ENCODE measurements at regions not wholly inside any gene's neighbourhood (a gene's known extent, or its start where the extent isn't known, plus 50 kb on each side); places are given as distances from the start of the nearest gene placed in this dataset.
"Not testable (repeated sequence)": the region's sequence is repeated elsewhere in the genome, so short reads cannot be mapped to it uniquely, and the experiment has no call there.

DNA sequence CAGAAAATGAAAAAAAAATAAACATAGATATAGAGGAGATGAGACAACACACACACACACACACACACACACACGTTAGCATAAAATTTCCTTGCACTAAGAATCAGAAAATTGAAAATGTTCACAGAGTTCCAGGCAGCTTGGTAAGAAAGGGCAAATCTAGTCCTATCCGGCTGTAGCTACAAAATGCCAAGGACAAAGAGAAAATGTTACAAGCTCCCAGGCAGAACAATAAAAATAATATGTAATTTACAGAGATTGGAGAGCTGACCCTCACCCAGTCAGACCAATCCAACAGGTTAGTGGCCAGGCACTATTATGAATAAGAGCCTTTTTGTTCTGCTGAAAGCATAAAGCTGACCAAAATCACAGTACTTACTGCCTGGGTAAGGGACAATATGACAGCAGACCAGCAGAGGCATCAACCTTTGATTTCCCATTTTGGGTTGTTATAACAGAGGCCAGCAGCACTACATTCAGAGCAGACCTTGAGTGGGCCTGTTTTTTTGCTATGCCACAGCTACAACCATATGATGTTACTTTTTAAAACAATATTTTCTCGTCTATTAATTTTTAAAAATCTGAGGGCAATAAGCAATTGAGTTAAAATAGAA, 892.6 kb downstream of the TAF11L14 start:
- Histone ChIP-seq H3K36me3 (ENCODE audit: low read depth, missing control alignments) (no peaks in the 10 kb centered on the region), H3K4me3 (no peak overlapping the region), H3K4me1 (no peaks in the 10 kb centered on the region), H3K27ac (no peak overlapping the region), H3K9me3 (no peaks in the 10 kb centered on the region), H3K27me3 (no peaks in the 10 kb centered on the region)
- no peak for DNase-seq
- no peak for TF ChIP-seq POLR2A (IDR thresholded peaks at IDR 0.05)
- TF ChIP-seq, protein P1, sequence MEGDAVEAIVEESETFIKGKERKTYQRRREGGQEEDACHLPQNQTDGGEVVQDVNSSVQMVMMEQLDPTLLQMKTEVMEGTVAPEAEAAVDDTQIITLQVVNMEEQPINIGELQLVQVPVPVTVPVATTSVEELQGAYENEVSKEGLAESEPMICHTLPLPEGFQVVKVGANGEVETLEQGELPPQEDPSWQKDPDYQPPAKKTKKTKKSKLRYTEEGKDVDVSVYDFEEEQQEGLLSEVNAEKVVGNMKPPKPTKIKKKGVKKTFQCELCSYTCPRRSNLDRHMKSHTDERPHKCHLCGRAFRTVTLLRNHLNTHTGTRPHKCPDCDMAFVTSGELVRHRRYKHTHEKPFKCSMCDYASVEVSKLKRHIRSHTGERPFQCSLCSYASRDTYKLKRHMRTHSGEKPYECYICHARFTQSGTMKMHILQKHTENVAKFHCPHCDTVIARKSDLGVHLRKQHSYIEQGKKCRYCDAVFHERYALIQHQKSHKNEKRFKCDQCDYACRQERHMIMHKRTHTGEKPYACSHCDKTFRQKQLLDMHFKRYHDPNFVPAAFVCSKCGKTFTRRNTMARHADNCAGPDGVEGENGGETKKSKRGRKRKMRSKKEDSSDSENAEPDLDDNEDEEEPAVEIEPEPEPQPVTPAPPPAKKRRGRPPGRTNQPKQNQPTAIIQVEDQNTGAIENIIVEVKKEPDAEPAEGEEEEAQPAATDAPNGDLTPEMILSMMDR (IDR thresholded peaks at IDR 0.05): no peak
- intact Hi-C loops (cut with DNase I; ENCODE audit: low total_unique reads): no loop called here
- 43 to 53% methylated on average over 3 of the region's 3 CpGs for WGBS, 2 donors

DNA sequence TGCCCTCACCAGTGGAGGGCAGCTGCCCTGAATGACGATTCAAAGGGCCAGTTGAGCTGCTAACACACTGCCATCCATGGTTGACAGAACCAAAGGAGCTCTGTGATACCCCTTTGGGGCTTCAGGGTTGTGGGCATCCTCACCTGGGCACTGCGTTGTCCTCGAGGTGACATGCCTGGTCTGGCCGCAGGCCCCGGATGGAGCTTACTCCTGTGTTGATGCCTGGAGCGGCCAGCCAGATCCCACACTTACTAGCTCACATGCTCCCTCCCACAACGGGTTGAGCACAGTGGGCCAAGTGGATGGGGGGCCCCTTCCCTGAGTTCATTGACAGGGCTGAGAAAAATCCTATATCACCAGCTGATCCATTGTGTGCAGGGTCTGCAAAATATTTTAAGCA, 898.9 kb downstream of the TAF11L14 start:
- H3K27ac ChIP-seq: no peak overlapping the region
- TF ChIP-seq, protein P1 (IDR thresholded peaks at IDR 0.05): no peak
- TF ChIP-seq POLR2A (IDR thresholded peaks at IDR 0.05): no peak
- no peaks in the 10 kb centered on the region for H3K36me3 ChIP-seq (ENCODE audit: low read depth, missing control alignments)
- DNase-seq: no peak
- H3K4me1 ChIP-seq: no peaks in the 10 kb centered on the region
- WGBS, 2 donors: 86 to 91% methylated on average over 1 to 7 of the region's 7 CpGs
- H3K9me3 ChIP-seq: no peaks in the 10 kb centered on the region
- intact Hi-C loops (cut with DNase I; ENCODE audit: low total_unique reads): no loop called here
- no peak overlapping the region for H3K4me3 ChIP-seq
- no peaks in the 10 kb centered on the region for H3K27me3 ChIP-seq

DNA sequence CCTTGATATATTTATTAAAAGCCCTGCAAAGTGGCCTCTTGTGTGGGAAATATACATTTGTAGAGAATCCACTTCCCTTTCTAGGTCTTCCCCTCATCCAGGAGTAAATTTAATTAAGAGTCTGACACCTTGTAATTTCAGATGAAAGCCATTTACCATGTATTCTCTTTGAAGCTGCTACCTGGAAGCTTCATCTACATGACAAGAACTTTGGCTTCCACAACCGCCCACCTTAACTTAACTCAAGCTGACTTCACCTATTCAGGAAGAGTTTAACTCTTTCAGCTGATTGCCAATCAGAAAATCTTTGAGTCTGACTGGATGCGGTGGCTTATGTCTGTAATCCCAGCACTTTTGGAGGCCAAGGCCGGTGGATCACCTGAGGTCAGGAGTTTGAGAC, 899.9 kb downstream of the TAF11L14 start:
- H3K27ac ChIP-seq: no peak overlapping the region
- no peaks in the 10 kb centered on the region for H3K4me1 ChIP-seq
- no peak for DNase-seq
- 83 to 84% methylated on average over 3 of the region's 3 CpGs for WGBS, 2 donors
- no peaks in the 10 kb centered on the region for H3K36me3 ChIP-seq (ENCODE audit: low read depth, missing control alignments)
- H3K27me3 ChIP-seq: no peaks in the 10 kb centered on the region
- TF ChIP-seq POLR2A (IDR thresholded peaks at IDR 0.05): no peak
- TF ChIP-seq, protein P1 (IDR thresholded peaks at IDR 0.05): no peak
- no peak overlapping the region for H3K4me3 ChIP-seq
- no peaks in the 10 kb centered on the region for H3K9me3 ChIP-seq
- intact Hi-C loops (cut with DNase I; ENCODE audit: low total_unique reads): no loop called here

DNA sequence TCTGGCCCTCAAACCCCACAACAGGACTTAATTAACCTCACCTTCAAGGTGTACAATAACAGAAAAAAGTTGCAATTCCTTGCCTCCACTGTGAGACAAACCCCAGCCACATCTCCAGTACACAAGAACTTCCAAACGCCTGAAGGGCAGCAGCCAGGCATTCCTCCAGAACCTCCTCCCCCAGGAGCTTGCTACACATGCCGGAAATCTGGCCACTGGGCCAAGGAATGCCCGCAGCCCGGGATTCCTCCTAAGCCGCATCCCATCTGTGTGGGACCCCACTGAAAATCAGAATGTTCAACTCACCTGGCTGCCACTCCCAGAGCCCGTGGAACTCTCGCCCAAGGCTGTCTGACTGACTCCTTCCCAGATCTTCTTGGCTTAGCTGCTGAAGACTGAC, 901.5 kb downstream of the TAF11L14 start:
- not testable (repeated sequence) for DNase-seq

DNA sequence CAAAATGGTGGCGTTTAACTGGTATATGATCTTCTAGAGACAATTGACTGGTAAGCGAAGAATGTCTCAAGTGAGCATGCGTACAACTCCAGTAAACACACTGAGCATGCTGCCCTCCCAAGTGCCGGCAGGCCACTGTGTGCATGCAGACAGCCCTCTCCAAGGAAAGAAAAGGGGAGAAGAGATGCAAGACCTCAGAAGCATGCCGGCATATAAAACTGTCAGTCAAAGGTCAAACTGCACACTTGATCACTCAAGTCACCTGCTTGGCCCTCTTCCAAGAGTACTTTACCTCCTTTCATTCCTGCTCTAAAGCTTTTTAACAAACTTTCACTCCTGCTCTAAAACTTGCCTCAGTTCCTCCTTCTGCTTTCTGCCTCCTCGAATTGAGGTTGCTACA, 910.2 kb downstream of the TAF11L14 start:
- no peak for TF ChIP-seq POLR2A (IDR thresholded peaks at IDR 0.05)
- Histone ChIP-seq H3K4me3 (no peak overlapping the region), H3K9me3 (no peaks in the 10 kb centered on the region), H3K27ac (no peak overlapping the region), H3K36me3 (ENCODE audit: low read depth, missing control alignments) (no peaks in the 10 kb centered on the region), H3K4me1 (no peaks in the 10 kb centered on the region), H3K27me3 (no peaks in the 10 kb centered on the region)
- 70 to 71% methylated on average over 6 of the region's 6 CpGs for WGBS, 2 donors
- DNase-seq: no peak
- intact Hi-C loops (cut with DNase I; ENCODE audit: low total_unique reads): no loop called here

More for the DNA sequence above, 901.5 kb downstream of the TAF11L14 start:
- H3K27me3 ChIP-seq; H3K4me1 ChIP-seq; intact Hi-C loops (cut with DNase I; ENCODE audit: low total_unique reads); H3K9me3 ChIP-seq; H3K27ac ChIP-seq; H3K36me3 ChIP-seq (ENCODE audit: low read depth, missing control alignments); H3K4me3 ChIP-seq: not testable (repeated sequence)
- WGBS, 2 donors: 92 to 93% methylated on average over 6 to 7 of the region's 7 CpGs

DNA sequence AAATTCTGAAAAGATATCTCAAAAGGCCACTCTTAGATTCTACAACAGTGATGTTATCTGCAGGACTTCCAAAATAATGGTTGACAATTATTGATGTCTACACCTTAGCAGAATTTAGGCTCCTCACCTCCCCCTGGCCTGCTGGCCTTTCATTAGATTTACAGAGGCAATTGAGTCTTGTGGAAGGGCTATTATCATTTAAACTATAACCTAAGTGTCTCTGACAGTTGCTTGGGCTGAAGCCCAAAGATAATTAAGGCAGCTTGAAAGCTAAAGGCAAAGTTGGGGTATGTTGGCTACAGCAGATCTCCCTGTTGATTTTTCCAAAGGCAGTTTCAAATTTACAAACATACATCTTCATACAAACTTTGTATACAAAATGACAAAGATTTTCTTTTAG, 912.3 kb downstream of the TAF11L14 start:
- Histone ChIP-seq H3K4me1 (no peaks in the 10 kb centered on the region), H3K9me3 (no peaks in the 10 kb centered on the region), H3K4me3 (no peak overlapping the region), H3K36me3 (ENCODE audit: low read depth, missing control alignments) (no peaks in the 10 kb centered on the region), H3K27ac (no peak overlapping the region), H3K27me3 (no peaks in the 10 kb centered on the region)
- intact Hi-C loops (cut with DNase I; ENCODE audit: low total_unique reads): no loop called here
- no peak for TF ChIP-seq POLR2A (IDR thresholded peaks at IDR 0.05)
- TF ChIP-seq, protein P1 (IDR thresholded peaks at IDR 0.05): no peak
- no peak for DNase-seq
